OCI-LY1 (cell line): ENCODE measurements at regions not wholly inside any gene's neighbourhood (a gene's known extent, or its start where the extent isn't known, plus 50 kb on each side); places are given as distances from the start of the nearest gene placed in this dataset.

Source experiments
- CTCF ChIP-seq: fragments of 200-600 bp; sonication (generic), shearing (Covaris generic); IDR thresholded peaks from 2 replicates; pipeline ENCODE4 v1.5.1; 2017; ENCODE audit warnings: mild to moderate bottlenecking, antibody characterized with exemption, low read length, moderate library complexity, mixed read lengths
- EZH2 ChIP-seq: fragments of 200-600 bp; sonication (generic), shearing (Covaris generic); IDR thresholded peaks from 2 replicates; pipeline ENCODE4 v1.8.0; 2017; ENCODE audit warnings: borderline replicate concordance, mixed run types, mild to moderate bottlenecking, antibody characterized with exemption, low read length, moderate library complexity, mixed read lengths

GRCh38 chr4:144463896-144464295 is 182.1 kb upstream of the HHIP start:
- no peak for TF ChIP-seq CTCF
- TF ChIP-seq EZH2: no peak
